CD4-positive, alpha-beta memory T cell (primary cell): ENCODE measurements at regions not wholly inside any gene's neighbourhood (a gene's known extent, or its start where the extent isn't known, plus 50 kb on each side); places are given as distances from the start of the nearest gene placed in this dataset.

Source experiments
- CTCF ChIA-PET: fragments of 350-600 bp; sonication (Branson Sonifier 250); formaldehyde crosslinking; loops from one replicate; lab custom pipeline; 2021; ENCODE audit warnings: inconsistent platforms; ENCODE audit not compliant: partially characterized antibody; lab: Charles Lee
- POLR2A ChIA-PET: fragments of 350-600 bp; sonication (Branson Sonifier 250); formaldehyde crosslinking; loops from one replicate; lab custom pipeline; 2021; ENCODE audit not compliant: partially characterized antibody; lab: Charles Lee
- DNase-seq, 5 donors: peaks; one replicate each; pipeline versions ENCODE4 v3.0.0 to v3.0.0-alpha.2; 2020 to 2022; ENCODE audit warnings: mixed read lengths in 1 of 5
- H3K27ac ChIP-seq: one replicate; pipeline ENCODE4 v1.7.0; 2013; ENCODE audit warnings: low read depth, low read length
- H3K27me3 ChIP-seq: 2 replicates; pipeline ENCODE4 v1.7.0; 2013; ENCODE audit warnings: mild to moderate bottlenecking, low read length, moderate library complexity; ENCODE audit not compliant: insufficient read depth
- H3K36me3 ChIP-seq: 2 replicates; pipeline ENCODE4 v1.7.0; 2013; ENCODE audit warnings: mild to moderate bottlenecking, low read length, moderate library complexity; ENCODE audit not compliant: insufficient read depth
- H3K4me1 ChIP-seq: 2 replicates; pipeline ENCODE4 v1.7.0; 2013; ENCODE audit warnings: mild to moderate bottlenecking, low read length, moderate library complexity; ENCODE audit not compliant: insufficient read depth
- H3K4me3 ChIP-seq, 2 donors: one replicate each; pipeline ENCODE4 v1.7.0; 2013; ENCODE audit warnings: low read length in 2 of 2, mild to moderate bottlenecking in 1 of 2
- H3K9me3 ChIP-seq, 2 donors: one replicate each; pipeline ENCODE4 v1.7.0; 2013; ENCODE audit warnings: low read length in 2 of 2, control low read depth in 1 of 2; ENCODE audit not compliant: control insufficient read depth in 1 of 2
- H3K27ac Mint-ChIP-seq, 7 donors: one replicate each; pipeline ENCODE4 v1.8.0; 2020 to 2021; ENCODE audit warnings: mixed read lengths in 7 of 7, mild to moderate bottlenecking in 6 of 7, inconsistent platforms in 3 of 7, moderate library complexity in 3 of 7
- H3K27me3 Mint-ChIP-seq, 2 donors: one replicate each; pipeline ENCODE4 v1.8.0; 2020 to 2021; ENCODE audit warnings: mixed read lengths in 2 of 2
- H3K36me3 Mint-ChIP-seq, 2 donors: one replicate each; pipeline ENCODE4 v1.8.0; 2020 to 2021; ENCODE audit warnings: mixed read lengths in 2 of 2, inconsistent platforms in 1 of 2, mild to moderate bottlenecking in 1 of 2
- H3K4me1 Mint-ChIP-seq, 4 donors: one replicate each; pipeline ENCODE4 v1.8.0; 2020 to 2021; ENCODE audit warnings: mixed read lengths in 4 of 4, mild to moderate bottlenecking in 1 of 4
- H3K4me3 Mint-ChIP-seq, 8 donors: one replicate each; pipeline ENCODE4 v1.8.0; 2020 to 2021; ENCODE audit warnings: mixed read lengths in 8 of 8, mild to moderate bottlenecking in 7 of 8, moderate library complexity in 6 of 8, inconsistent platforms in 3 of 8
- H3K9me3 Mint-ChIP-seq, 8 donors: one replicate each; pipeline ENCODE4 v1.8.0; 2020 to 2021; ENCODE audit warnings: mixed read lengths in 8 of 8, mild to moderate bottlenecking in 5 of 8, inconsistent platforms in 3 of 8, moderate library complexity in 1 of 8
- intact Hi-C: fragments of 100-400 bp; cut with micrococcal nuclease; formaldehyde crosslinking; loops from one replicate; pipeline ENCODE4 v1.15.1; 2023

- Histone ChIP-seq H3K27me3 (no peaks in the 10 kb centered on the region), H3K4me1 (no peaks in the 10 kb centered on the region), H3K4me3 (no peak overlapping the region), H3K36me3 (no peaks in the 10 kb centered on the region), H3K9me3 (no peaks in the 10 kb centered on the region), H3K27ac (no peak overlapping the region)
- H3K4me3 Mint-ChIP-seq: no peak overlapping the region
- intact Hi-C loops: no loop called here
- no peak for DNase-seq
- no peaks in the 10 kb centered on the region for H3K4me1 Mint-ChIP-seq
- H3K27me3 Mint-ChIP-seq: no peaks in the 10 kb centered on the region
- H3K9me3 Mint-ChIP-seq: peaks cover 0 to 7% (median 0%) of the 10 kb centered on the region in 8 donors
- CTCF ChIA-PET: no interaction called here
- H3K27ac Mint-ChIP-seq: no peak overlapping the region
- POLR2A ChIA-PET: no interaction called here
- H3K36me3 Mint-ChIP-seq: no peaks in the 10 kb centered on the region
Observed at GRCh38 chrX:10855845-10856244, 235.5 kb upstream of the MID1 start.

- Histone ChIP-seq H3K27ac (no peak overlapping the region), H3K4me1 (no peaks in the 10 kb centered on the region), H3K36me3 (no peaks in the 10 kb centered on the region), H3K27me3 (no peaks in the 10 kb centered on the region), H3K4me3 (no peak overlapping the region), H3K9me3 (no peaks in the 10 kb centered on the region)
- CTCF ChIA-PET: no interaction called here
- H3K27me3 Mint-ChIP-seq: no peaks in the 10 kb centered on the region
- H3K9me3 Mint-ChIP-seq: peaks cover 0 to 9% (median 0%) of the 10 kb centered on the region in 8 donors
- H3K36me3 Mint-ChIP-seq: no peaks in the 10 kb centered on the region
- no peak for DNase-seq
- no peak overlapping the region for H3K4me3 Mint-ChIP-seq
- POLR2A ChIA-PET: no interaction called here
- no peak overlapping the region for H3K27ac Mint-ChIP-seq
- intact Hi-C loops: no loop called here
- H3K4me1 Mint-ChIP-seq: no peaks in the 10 kb centered on the region
Observed at GRCh38 chrX:10856797-10857196, 236.4 kb upstream of the MID1 start.

- no peaks in the 10 kb centered on the region for H3K4me1 ChIP-seq
- peaks cover 0 to 9% (median 0%) of the 10 kb centered on the region in 8 donors for H3K9me3 Mint-ChIP-seq
- H3K36me3 Mint-ChIP-seq: no peaks in the 10 kb centered on the region
- intact Hi-C loops: no loop called here
- no peak overlapping the region for H3K4me3 ChIP-seq
- no peaks in the 10 kb centered on the region for H3K27me3 ChIP-seq
- H3K36me3 ChIP-seq: no peaks in the 10 kb centered on the region
- H3K27me3 Mint-ChIP-seq: no peaks in the 10 kb centered on the region
- ChIA-PET POLR2A (no interaction called here), CTCF (no interaction called here)
- H3K9me3 ChIP-seq: no peaks in the 10 kb centered on the region
- H3K27ac Mint-ChIP-seq: no peak overlapping the region
- H3K4me1 Mint-ChIP-seq: no peaks in the 10 kb centered on the region
- no peak overlapping the region for H3K27ac ChIP-seq
- H3K4me3 Mint-ChIP-seq: no peak overlapping the region
- no peak for DNase-seq
Observed at GRCh38 chrX:10859353-10859752, 239.0 kb upstream of the MID1 start.

- Histone ChIP-seq H3K4me3 (no peak overlapping the region), H3K27me3 (no peaks in the 10 kb centered on the region), H3K36me3 (no peaks in the 10 kb centered on the region), H3K27ac (no peak overlapping the region), H3K4me1 (no peaks in the 10 kb centered on the region), H3K9me3 (no peaks in the 10 kb centered on the region)
- Mint-ChIP-seq H3K4me3 (no peak overlapping the region), H3K9me3 (peaks cover 0 to 16% (median 6%) of the 10 kb centered on the region in 8 donors), H3K27me3 (no peaks in the 10 kb centered on the region), H3K36me3 (no peaks in the 10 kb centered on the region), H3K27ac (no peak overlapping the region), H3K4me1 (no peaks in the 10 kb centered on the region)
- no peak for DNase-seq
- CTCF ChIA-PET: no interaction called here
- intact Hi-C loops: no loop called here
- POLR2A ChIA-PET: no interaction called here
Observed at GRCh38 chrX:10875995-10876394, 235.1 kb upstream of the HCCS start.

- intact Hi-C loops: no loop called here
- no peaks in the 10 kb centered on the region for H3K4me1 Mint-ChIP-seq
- Histone ChIP-seq H3K4me3 (no peak overlapping the region), H3K4me1 (no peaks in the 10 kb centered on the region), H3K27ac (no peak overlapping the region), H3K27me3 (no peaks in the 10 kb centered on the region), H3K36me3 (no peaks in the 10 kb centered on the region), H3K9me3 (no peaks in the 10 kb centered on the region)
- H3K27ac Mint-ChIP-seq: no peak overlapping the region
- no peaks in the 10 kb centered on the region for H3K36me3 Mint-ChIP-seq
- H3K9me3 Mint-ChIP-seq: peaks cover 0 to 10% (median 0%) of the 10 kb centered on the region in 8 donors
- no peak overlapping the region for H3K4me3 Mint-ChIP-seq
- ChIA-PET CTCF (no interaction called here), POLR2A (no interaction called here)
- no peak for DNase-seq
- no peaks in the 10 kb centered on the region for H3K27me3 Mint-ChIP-seq
Observed at GRCh38 chrX:10882484-10882883, 228.6 kb upstream of the HCCS start.

GRCh38 chrX:10884246-10884645, 226.9 kb upstream of the HCCS start:
- no peak overlapping the region for H3K27ac Mint-ChIP-seq
- H3K27me3 ChIP-seq: no peaks in the 10 kb centered on the region
- H3K9me3 Mint-ChIP-seq: peaks cover 0 to 10% (median under 1%) of the 10 kb centered on the region in 8 donors
- no peak overlapping the region for H3K27ac ChIP-seq
- H3K36me3 Mint-ChIP-seq: no peaks in the 10 kb centered on the region
- no peaks in the 10 kb centered on the region for H3K9me3 ChIP-seq
- no peaks in the 10 kb centered on the region for H3K36me3 ChIP-seq
- no peak overlapping the region for H3K4me3 Mint-ChIP-seq
- intact Hi-C loops: no loop called here
- no peak overlapping the region for H3K4me3 ChIP-seq
- ChIA-PET CTCF (no interaction called here), POLR2A (no interaction called here)
- no peaks in the 10 kb centered on the region for H3K27me3 Mint-ChIP-seq
- no peaks in the 10 kb centered on the region for H3K4me1 ChIP-seq
- DNase-seq: no peak
- H3K4me1 Mint-ChIP-seq: no peaks in the 10 kb centered on the region

- no peaks in the 10 kb centered on the region for H3K27me3 ChIP-seq
- H3K4me1 ChIP-seq: no peaks in the 10 kb centered on the region
- no peak for DNase-seq
- ChIA-PET CTCF (no interaction called here), POLR2A (no interaction called here)
- H3K9me3 ChIP-seq: no peaks in the 10 kb centered on the region
- no peak overlapping the region for H3K27ac ChIP-seq
- intact Hi-C loops: no loop called here
- Mint-ChIP-seq H3K27ac (no peak overlapping the region), H3K9me3 (peaks cover 0 to 9% (median 2%) of the 10 kb centered on the region in 8 donors), H3K4me1 (no peaks in the 10 kb centered on the region), H3K27me3 (no peaks in the 10 kb centered on the region), H3K4me3 (no peak overlapping the region), H3K36me3 (no peaks in the 10 kb centered on the region)
- H3K36me3 ChIP-seq: no peaks in the 10 kb centered on the region
- H3K4me3 ChIP-seq: no peak overlapping the region
Observed at GRCh38 chrX:10892621-10893225, 218.4 kb upstream of the HCCS start.

GRCh38 chrX:10893366-10893765, 217.8 kb upstream of the HCCS start:
- Mint-ChIP-seq H3K9me3 (peaks cover 0 to 9% (median under 1%) of the 10 kb centered on the region in 8 donors), H3K4me1 (no peaks in the 10 kb centered on the region), H3K27me3 (no peaks in the 10 kb centered on the region), H3K36me3 (no peaks in the 10 kb centered on the region), H3K4me3 (no peak overlapping the region), H3K27ac (no peak overlapping the region)
- no peak overlapping the region for H3K4me3 ChIP-seq
- no peaks in the 10 kb centered on the region for H3K27me3 ChIP-seq
- no peak overlapping the region for H3K27ac ChIP-seq
- ChIA-PET CTCF (no interaction called here), POLR2A (no interaction called here)
- no peaks in the 10 kb centered on the region for H3K9me3 ChIP-seq
- no peaks in the 10 kb centered on the region for H3K36me3 ChIP-seq
- intact Hi-C loops: no loop called here
- DNase-seq: no peak
- H3K4me1 ChIP-seq: no peaks in the 10 kb centered on the region
